Ovary (tissue), 3 donors: ENCODE measurements at regions not wholly inside any gene's neighbourhood (a gene's known extent, or its start where the extent isn't known, plus 50 kb on each side); places are given as distances from the start of the nearest gene placed in this dataset.
"Not testable (repeated sequence)": the region's sequence is repeated elsewhere in the genome, so short reads cannot be mapped to it uniquely, and the experiment has no call there.

Experiments used
- CTCF ChIP-seq, 3 donors: fragments of 450-650 bp in 2 of 3; fragments of 200-600 bp in 1 of 3; IDR thresholded peaks; one replicate each; pipeline versions ENCODE4 v1.5.1 to v1.8.0; 2016 to 2022; ENCODE audit warnings: antibody characterized with exemption in 3 of 3, mild to moderate bottlenecking in 1 of 3
- EP300 ChIP-seq: sonication (generic); formaldehyde crosslinking; IDR thresholded peaks from one replicate; pipeline ENCODE4 v1.6.1; 2017; ENCODE audit warnings: antibody characterized with exemption
- POLR2A ChIP-seq: fragments of 450-650 bp; IDR thresholded peaks from one replicate; pipeline ENCODE4 v1.6.1; 2017; ENCODE audit warnings: antibody characterized with exemption, mild to moderate bottlenecking, moderate library complexity
- donor health status: DM: no; HTN: no; CAD: no.

- TF ChIP-seq POLR2A; CTCF (IDR thresholded peaks at IDR 0.05); EP300: not testable (repeated sequence)
Measured at GRCh38 chrX:69422208-69422607, 81.9 kb upstream of the NALF2 start.
